Epidermal melanocyte (primary cell): ENCODE measurements at regions not wholly inside any gene's neighbourhood (a gene's known extent, or its start where the extent isn't known, plus 50 kb on each side); places are given as distances from the start of the nearest gene placed in this dataset.

Source experiments
- DNase-seq: peaks from one replicate; pipeline ENCODE4 v3.0.0; 2011; ENCODE audit warnings: low spot score; ENCODE audit not compliant: insufficient read length

DNA sequence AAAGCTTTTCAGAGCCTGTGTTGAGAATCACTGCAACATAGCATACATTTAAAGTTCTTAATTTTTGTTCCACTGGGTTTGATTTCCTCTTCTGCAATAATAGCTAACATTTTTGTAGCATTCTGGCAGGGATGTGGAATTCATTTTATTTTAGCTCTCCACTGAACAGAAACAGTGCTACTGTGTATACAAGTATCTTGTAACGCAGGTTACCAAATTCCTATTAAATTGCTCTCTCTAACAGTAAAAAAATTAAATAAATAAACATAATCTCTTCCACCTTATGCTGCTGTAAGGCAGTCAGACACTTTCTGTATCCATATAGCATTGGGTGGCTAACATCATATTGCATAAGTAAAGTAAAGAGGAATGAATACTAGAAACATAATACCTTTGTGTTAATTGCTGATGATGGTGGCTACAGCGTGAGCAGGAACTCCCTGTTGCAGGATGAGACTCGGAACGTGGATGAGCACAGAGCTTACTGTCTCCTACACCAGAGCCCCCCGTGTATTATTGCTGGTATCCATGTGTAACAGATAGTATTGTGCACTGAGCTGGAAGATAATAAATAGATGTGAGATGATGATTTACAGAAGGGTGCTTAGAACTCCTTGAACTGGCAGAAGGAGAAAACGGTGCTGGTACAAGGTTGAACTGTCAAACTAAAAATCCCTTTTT, 276.9 kb upstream of the SNX7 start:
- no peak for DNase-seq

DNA sequence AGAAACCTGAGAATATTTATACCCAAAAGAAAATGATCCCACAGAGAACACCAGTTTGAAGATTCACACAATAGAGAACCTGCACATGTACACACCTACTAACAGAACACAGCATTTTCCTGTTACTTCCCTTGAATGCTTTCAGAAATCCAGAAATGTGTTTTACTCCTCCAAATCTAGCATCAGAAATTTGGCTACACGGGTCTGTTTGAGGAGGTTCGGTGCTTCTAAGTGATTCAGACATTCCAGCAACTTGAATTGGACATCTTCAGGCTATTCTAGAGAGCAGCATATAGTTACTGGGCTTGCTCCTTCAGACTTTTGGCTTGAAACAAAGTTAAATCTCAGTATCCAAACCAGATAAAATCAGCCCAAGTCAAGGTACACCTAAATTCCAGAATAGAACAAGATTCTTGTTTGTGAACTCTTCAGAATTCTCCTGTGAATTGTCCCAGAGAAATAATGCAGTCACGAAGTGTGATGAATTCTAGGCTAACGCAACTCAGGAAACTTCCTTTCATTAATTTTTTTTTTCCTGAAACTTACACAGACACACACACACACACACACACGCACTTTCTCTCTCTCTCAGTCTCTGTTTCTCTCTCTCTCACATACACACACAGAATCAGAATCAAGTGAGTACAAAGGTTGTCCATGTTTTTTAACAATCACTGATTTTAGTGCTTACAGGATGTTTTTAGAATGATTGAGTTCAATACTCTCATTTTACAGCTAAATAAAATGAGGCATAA, 278.4 kb upstream of the SNX7 start:
- no peak for DNase-seq

DNA sequence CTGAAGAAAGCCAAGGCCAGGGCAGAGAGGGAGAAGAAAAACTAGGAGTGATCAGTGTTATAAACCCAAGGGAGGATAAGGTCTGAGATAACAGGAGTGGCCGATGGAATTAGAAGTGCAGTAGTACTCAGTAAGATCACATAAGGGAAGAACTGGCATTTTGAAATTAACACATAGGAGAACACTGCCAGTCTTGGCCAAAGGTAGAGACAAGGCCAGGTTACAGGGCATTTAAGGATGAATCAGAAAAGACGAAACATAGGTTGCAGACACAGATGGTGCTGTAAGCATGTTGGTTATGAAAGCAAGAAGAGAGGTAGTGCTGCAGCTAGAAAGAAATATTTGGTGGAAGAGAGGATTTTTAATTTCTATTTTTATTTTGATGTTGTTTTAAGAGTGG, 278.9 kb upstream of the SNX7 start:
- no peak for DNase-seq

DNA sequence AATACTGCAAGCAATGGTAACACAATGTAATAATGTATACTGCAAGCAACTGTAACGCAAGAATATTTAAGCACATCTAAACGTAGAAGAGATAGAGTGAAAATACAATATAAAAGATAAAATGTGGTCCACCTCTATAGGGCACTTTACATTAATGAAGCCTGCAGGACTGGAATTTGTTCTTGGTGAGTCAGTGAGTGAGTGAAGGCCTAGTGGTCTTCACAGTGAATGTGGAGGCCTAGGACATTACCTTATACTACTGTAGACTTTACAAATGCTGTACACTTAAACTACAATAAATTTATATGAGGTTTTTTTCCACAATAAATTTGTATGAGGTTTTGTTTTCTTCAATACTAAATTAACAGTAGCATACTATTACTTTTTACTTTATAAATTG, 287.4 kb upstream of the SNX7 start:
- DNase-seq, result no peak

DNA sequence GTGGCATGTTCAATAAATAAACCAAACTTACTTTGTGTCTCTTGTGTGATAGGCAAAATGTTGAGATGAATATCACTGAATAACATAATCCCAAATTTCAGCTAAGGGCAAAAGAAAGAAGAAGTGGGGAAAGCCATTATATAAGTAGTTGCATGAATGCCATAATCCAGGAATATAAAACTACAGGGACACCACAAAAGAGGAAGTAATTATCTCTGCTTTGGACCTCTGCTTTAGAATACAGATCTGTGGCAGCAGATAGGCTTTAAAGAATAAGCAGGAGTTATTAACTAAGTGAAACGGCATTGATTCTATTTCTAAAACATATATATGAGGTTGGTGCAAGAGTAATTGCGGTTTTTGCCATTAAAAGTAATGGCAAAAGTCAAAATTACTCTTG, 288.5 kb upstream of the SNX7 start:
- DNase-seq, result no peak

DNA sequence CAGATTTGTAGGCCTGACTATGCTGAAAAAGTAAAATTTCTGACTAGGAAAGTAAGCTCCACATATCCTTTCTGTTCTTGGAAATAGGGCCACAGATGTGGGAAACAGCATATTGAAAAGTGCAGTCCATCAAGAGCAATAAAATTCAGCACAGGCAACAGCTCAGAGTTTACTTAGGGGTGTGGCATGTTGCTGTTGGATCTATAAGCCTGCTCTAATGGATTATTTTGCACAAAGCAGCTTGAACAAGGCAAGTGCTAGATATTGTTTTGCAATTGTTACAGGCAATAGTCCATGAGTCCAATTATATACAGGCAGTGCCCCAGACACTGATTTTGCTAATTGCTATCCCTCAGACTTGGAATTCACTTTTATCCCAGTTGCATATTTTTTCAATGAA, 289.8 kb upstream of the SNX7 start:
- DNase-seq, result no peak

DNA sequence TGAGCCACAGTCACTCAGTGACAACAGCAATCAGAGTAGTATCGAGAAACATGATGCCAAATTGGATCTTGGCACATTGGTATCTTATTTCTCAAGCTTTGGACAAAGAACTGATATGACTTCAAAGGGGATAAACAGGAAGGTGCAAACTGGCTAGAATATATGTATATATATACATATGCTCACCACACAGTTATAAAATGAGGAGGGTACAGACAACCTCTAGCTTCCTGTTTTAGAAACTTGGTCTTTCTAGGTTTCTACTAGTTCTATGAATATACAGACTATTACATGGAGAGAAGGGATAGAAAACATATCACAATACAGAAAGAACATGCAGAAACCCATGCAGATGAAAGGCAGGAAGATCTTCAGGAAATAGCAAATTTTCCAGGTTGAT, 292.1 kb upstream of the SNX7 start:
- DNase-seq, result no peak

DNA sequence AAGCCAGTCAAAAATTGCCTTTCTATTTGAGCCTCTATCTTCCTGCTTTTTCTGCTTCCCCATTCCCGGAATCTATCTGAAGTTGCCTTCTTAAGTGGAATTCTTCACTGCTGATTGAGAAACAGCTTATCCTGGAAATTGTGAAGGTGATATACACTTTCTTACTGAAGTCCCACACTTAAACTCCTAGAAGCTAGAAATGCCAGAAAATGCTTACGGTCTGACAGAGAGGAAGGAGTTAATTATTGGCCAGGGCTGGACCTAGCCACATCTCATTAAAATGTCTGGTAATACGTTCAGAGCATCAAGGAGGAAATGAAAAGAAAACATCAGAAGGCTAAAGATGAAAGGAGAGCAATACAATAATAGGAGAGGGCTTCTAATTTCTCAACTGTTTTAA, 292.5 kb upstream of the SNX7 start:
- DNase-seq, result no peak

DNA sequence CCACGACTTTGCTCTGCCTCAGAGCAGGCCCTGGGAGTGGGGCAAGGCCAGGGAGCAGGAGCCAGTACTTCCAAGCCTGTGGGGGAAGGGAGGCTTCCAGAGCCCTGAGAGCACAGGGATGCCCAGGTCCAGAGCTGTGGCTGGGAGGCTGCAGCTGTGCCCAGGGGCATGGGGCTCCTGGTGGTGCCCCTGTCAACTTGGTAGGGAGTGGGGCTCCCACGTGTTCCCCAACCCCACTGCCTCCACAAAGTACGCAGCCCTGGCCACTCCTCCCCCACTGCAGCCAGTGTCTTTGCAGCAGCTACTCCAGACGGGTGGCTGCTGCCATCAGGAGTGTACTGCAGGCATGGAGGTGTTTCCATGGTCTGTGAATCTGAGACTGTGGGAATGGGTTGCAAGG, 294.1 kb upstream of the SNX7 start:
- DNase-seq, result no peak

DNA sequence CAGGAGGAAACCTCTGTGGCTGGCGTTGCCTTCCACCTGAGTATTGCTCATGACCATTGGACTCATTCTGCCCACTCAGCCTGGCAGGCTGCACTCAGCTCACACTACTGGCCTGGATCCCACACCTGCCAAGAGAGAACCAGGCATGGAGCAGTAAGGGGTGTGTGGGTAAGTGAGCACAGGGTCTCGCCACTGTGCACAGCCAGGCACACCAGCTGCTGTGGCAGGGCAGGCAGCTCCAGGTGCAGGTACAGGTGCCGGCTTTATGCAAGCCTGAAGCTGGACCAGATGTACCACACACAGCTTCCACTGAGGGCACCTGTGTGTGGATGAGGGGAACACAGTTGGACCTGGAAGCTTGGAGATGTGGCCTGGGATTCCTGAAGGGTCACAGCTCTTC, 295.2 kb upstream of the SNX7 start:
- DNase-seq, result no peak

DNA sequence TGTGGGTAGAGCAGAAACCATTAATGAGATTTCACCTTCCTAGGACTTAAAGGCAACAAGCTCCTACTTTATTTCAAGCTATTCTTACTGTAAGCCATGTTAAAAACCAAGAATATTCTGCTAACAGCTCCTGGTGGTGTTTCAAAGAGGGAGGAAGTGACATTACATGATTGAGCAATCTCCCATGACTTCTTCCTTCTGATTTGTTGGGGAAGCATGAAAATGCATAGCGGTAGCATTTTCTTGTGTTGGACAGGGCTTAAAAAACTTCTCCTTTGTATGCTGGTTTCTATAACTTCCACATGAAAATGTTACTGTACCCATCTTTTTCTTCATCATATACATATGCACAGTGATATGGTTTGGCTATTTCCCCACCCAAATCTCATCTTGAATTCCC, 297.0 kb upstream of the SNX7 start:
- DNase-seq, result no peak

DNA sequence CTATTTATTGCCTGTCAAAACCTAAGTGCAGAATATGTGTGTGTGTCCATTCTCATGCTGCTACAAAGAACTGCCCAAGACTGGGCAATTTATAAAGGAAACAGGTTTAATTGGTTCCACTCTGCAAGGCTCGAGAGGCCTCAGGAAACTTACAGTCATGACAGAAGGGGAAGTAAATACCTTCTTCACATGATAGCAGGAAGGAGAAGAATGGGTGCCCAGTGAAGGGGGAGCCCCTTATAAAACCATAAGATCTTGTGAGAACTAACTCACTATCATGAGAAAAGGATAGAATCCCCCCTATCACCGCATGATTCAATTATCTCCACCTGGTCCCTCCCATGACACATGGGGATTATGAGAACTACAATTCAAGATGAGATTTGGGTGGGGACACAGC, 300.7 kb upstream of the SNX7 start:
- no peak for DNase-seq

DNA sequence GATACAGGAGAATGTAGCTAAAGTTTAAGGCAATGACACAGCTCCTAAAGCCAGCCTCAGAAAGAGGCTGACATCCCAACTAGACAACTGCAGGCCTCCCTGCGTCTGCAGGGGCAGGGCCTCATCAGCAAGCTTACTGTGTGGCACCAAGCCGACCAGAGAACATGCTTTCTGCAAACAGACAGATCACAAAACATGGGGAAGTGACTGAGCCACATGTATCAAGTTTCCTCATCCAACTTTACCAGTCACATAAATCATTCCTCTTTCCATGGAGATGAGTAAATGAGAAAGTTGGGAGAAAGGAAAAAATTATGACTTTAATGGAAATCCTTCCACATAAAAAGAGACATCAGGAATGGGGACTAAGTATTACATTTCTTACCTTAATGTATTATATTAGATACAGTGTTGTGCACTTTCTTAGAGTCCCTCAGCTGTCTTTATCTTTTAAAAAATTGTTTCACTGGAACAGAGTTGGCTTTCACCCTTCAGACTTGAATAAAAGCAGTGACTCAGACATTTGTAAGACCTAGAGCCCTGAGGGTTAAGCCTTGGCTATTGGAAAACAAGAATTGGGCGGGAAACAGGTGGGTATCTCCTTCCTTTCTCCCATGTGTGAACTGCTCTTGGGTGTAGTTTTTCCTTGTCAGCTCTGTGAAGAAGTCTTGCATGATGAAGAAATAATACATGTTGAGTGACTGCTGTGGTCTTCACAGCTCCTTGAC, 305.7 kb upstream of the SNX7 start:
- no peak for DNase-seq

DNA sequence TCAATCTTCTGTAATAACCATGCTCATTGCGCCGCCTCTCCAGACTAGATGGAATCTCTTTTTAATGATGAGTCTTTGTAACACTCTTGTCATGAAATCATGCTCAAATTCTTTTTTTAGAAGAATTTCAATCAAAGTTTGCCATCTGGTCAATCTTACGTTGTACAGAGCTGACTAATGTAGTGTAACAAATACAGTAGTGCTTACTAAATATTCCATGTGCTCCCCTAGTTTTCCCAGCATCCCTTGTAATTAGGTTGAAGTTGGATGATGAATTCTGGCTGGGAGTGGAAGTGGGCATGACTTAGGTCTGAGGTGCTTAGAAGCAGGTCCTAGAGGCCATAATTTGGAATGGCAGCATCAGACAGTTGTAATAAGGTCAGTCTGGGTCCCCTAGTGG, 309.1 kb upstream of the SNX7 start:
- no peak for DNase-seq

DNA sequence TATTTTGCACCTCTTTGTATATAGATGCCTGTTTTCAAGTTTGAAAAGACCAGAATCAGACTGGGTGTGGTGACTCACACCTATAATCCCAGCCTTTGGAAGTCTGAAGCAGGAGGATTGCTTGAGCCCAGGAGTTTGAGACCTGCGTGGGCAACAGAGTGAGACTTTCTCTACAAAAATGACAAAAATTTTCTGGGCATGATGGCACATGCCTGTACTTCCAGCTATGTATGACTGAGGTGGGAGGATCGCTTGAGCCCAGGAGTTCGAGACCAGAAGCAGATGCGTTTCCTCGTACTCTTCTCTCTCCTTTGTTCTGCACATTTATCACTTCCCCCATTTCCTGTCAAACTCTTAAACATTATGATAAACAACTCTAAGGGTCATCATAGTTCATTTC, 310.0 kb upstream of the SNX7 start:
- DNase-seq, result no peak

DNA sequence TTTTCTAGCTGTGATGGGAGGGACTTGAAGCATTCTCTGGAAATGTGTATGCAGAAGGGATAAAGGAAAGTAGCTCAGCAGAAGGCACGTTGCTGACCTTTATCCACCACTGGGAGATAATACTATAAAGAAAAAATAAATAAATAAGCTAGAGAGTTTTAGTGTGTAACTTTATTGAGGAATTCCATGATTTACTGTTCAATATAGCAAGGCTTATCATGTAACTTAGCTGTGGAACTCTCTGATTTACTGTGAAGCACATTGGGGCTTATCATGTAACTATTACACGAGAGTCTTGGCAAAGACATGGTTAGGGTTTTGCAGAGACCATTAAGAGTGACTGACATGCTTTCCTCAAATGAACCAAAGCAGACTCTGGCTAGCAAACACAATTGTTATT, 316.1 kb upstream of the SNX7 start:
- DNase-seq, result no peak

DNA sequence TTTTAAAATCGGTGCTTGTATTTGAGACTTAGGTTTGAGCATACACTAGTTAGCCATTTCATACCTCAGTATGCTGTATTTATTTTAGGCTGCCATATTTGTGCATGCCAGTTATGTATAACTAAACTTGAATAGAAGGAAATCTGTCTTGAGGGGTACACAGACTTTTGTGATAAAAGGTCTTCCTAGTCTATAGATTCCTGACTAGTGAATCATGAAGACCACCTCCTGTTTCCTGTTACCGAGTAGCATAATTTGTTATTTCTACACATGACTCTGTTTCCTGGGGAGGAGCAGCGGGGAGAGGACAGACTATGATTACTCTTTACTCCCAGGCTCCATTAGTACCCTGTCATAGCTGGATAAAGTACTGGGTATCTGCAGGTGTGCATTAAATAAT, 316.8 kb upstream of the SNX7 start:
- no peak for DNase-seq

DNA sequence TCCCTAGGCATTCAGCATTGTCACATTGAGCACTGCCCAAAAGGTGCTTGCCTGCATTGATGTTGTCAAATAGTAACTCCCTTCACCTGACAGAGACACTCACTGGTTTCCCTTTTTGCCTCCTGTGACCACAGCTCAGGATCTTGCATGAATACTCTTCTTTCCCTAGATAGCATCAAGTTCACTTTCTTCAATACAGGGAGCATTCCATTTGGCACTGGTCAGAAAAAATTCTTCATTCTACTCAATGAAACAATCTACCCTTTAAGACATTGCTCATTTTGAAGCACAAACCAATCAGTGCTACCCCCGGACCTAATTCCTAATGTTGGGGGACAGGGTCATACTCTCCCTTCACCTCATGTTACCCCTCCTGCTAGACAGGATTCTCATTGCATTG, 319.0 kb upstream of the SNX7 start:
- DNase-seq, result no peak

DNA sequence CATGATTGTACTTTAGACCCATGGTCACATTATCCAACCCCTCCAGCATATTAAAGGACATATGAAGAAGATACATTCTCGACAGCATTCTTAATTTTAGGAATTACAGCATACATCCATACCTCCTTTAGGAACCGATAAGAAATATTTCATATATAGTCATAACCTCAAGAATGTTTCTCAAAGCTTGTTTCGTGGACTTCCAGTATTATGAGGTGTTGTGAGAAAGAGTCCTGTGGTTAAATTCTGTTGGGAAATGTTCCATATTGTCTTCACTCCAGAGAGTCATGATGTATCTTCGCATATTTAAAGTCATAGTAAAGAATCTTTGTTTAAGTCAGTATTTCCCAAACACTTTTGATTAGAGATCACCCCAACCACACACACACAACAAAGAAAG, 321.0 kb upstream of the SNX7 start:
- DNase-seq, result no peak

DNA sequence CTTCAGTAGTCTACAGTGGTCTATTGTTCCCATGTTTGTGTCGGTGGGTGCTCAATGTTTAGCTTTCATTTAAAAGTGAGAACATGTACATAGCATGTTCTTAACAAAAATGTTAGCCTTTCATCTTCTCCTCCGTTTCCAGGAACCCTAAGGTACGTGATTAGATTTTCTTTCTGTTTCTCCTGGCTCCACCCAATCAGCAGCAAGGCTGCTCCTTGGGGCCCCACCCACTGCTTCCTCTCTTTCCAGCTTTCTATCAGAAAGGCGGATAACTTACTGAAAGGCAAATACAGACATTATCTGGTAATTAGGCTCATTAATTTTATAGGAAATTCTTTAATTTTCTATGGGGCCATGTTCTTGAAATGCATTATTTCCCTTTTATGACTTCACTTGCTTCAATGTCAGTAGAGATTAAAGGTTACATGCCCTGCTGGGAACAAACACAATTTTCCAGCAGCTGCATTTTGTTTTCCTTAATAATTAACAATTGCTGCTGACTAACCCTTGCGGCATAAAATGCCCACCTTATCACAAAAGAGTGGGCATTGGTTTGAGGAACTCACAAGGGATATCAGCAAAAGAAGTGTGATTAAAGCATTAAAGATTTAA, 324.9 kb upstream of the SNX7 start:
- no peak for DNase-seq

DNA sequence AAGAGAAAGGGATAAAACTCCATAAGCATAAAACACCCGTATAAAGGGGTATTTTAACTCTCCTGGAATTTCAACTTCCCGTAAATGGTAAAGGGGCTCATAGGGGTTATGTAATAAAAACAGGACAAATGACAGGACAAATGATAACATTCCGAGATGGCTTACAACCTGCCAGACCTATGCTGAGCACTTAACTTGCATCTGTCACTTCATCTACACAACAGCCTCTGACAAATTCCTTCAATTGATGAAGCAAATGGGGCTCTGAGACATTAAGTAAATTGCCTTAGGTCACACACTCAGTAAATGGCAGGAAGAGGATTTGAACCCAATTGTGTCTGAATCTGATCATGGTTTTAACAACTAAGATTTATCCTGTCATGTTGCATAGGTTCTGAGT, 327.6 kb upstream of the SNX7 start:
- DNase-seq, result no peak

DNA sequence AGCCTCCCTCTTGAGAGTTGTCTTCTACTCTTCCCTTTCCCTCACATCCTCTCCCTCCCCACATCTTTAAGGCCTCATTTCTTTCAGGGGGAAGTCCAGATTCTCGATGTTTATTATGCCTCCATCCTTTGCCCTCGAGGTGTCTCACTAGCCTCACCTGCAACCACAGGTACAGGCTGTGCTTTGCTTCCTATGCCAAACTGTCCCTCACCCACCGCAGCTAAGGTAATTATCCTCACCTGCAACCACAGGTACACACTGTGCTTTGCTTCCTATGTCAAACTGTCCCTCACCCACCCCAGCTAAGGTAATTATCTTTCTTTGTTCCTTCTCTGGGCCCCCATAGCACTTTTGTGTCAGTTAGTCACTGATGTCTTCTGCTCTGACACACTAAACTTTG, 328.1 kb upstream of the SNX7 start:
- DNase-seq, result no peak
